B cell (primary cell): ENCODE measurements at regions not wholly inside any gene's neighbourhood (a gene's known extent, or its start where the extent isn't known, plus 50 kb on each side); places are given as distances from the start of the nearest gene placed in this dataset.

ENCODE experiments used
- ATAC-seq: fragments of 200-7000 bp; cut with Tn5 transposase; one replicate; pipeline ENCODE4 v1.10.0; 2021; ENCODE audit warnings: low read depth, mild to moderate bottlenecking, moderate number of reproducible peaks, moderate library complexity
- CTCF ChIA-PET: fragments of 350-600 bp; sonication (Branson Sonifier 250); formaldehyde crosslinking; loops from one replicate; lab custom pipeline; 2021; ENCODE audit warnings: antibody characterized with exemption, inconsistent platforms; lab: Charles Lee
- POLR2A ChIA-PET: fragments of 350-600 bp; sonication (Branson Sonifier 250); formaldehyde crosslinking; loops from one replicate; lab custom pipeline; 2021; ENCODE audit warnings: antibody characterized with exemption; lab: Charles Lee
- DNase-seq: peaks from one replicate; pipeline ENCODE4 v3.0.0; 2013
- H2AFZ ChIP-seq: 2 replicates; pipeline ENCODE4 v1.6.1; 2012; ENCODE audit warnings: mild to moderate bottlenecking, low read depth, low read length; ENCODE audit not compliant: insufficient read depth, poor library complexity, severe bottlenecking
- H3K27ac ChIP-seq, 2 donors: 1 replicate in 1 of 2; 2 replicates in 1 of 2; pipeline ENCODE4 v1.5.1; 2012 to 2013; ENCODE audit warnings: low read length in 2 of 2, mild to moderate bottlenecking in 2 of 2, moderate library complexity in 1 of 2
- H3K27me3 ChIP-seq, 4 experiments: fragments of 200-600 bp in 1 of 4; sonication (generic) in 1 of 4; replicated peaks in 1 of 4; 1 replicate in 2 of 4; 2 replicates in 2 of 4; pipeline versions ENCODE4 v1.6.1 to v1.7.0; 2013 to 2016; ENCODE audit warnings: low read length in 3 of 4, mild to moderate bottlenecking in 2 of 4, mixed read lengths in 1 of 4, moderate library complexity in 1 of 4; ENCODE audit not compliant: insufficient read depth in 4 of 4, control insufficient read depth in 3 of 4; ENCODE audit errors: control extremely low read depth in 1 of 4
- H3K36me3 ChIP-seq, 2 experiments: replicated peaks in 1 of 2; 1 replicate in 1 of 2; 2 replicates in 1 of 2; pipeline versions ENCODE4 v1.6.1 to v1.7.1; 2013; ENCODE audit warnings: low read length in 1 of 2; ENCODE audit not compliant: insufficient read depth in 2 of 2, control insufficient read depth in 1 of 2; ENCODE audit errors: control extremely low read depth in 1 of 2, extremely low read depth in 1 of 2
- H3K4me1 ChIP-seq, 2 donors: fragments of 200-600 bp in 1 of 2; sonication (generic) in 1 of 2; 1 replicate in 1 of 2; 2 replicates in 1 of 2; pipeline versions ENCODE4 v1.5.1 to v1.6.1; 2013 to 2017; ENCODE audit warnings: low read length in 2 of 2; ENCODE audit not compliant: control insufficient read depth in 2 of 2, insufficient read depth in 2 of 2
- H3K4me2 ChIP-seq: replicated peaks from 2 replicates; pipeline ENCODE3; 2012; ENCODE audit warnings: mild to moderate bottlenecking, low read depth, low read length; ENCODE audit not compliant: poor library complexity, severe bottlenecking
- H3K4me3 ChIP-seq, 5 experiments: fragments of 200-600 bp in 1 of 5; sonication (generic) in 1 of 5; 1 replicate in 3 of 5; 2 replicates in 2 of 5; pipeline versions ENCODE4 v1.5.1 to v1.7.0; 2011 to 2016; ENCODE audit warnings: low read length in 4 of 5, mild to moderate bottlenecking in 4 of 5, low read depth in 2 of 5, control low read depth in 1 of 5, moderate library complexity in 1 of 5; ENCODE audit not compliant: insufficient read depth in 1 of 5; ENCODE audit errors: control extremely low read depth in 1 of 5, extremely low read depth in 1 of 5
- H3K79me2 ChIP-seq: fragments of 200-600 bp; sonication (generic); one replicate; pipeline ENCODE4 v1.6.0; 2016; ENCODE audit warnings: low read length; ENCODE audit not compliant: control insufficient read depth, insufficient read depth
- H3K9ac ChIP-seq: fragments of 200-600 bp; sonication (generic); 2 replicates; pipeline ENCODE4 v1.6.1; 2017; ENCODE audit warnings: mild to moderate bottlenecking, low read length, moderate library complexity
- H3K9me3 ChIP-seq, 3 donors: one replicate each; pipeline versions ENCODE4 v1.6.1 to v1.7.1; 2013; ENCODE audit warnings: low read length in 2 of 3; ENCODE audit not compliant: control insufficient read depth in 2 of 3, insufficient read depth in 1 of 3; ENCODE audit errors: control extremely low read depth in 1 of 3
- H4K20me1 ChIP-seq: 2 replicates; pipeline ENCODE4 v1.6.0; 2012; ENCODE audit warnings: mild to moderate bottlenecking, low read length; ENCODE audit not compliant: insufficient read depth, control insufficient read depth, poor library complexity, severe bottlenecking
- H3K27ac Mint-ChIP-seq: one replicate; pipeline ENCODE4 v1.8.0; 2021; ENCODE audit warnings: mixed read lengths
- H3K27me3 Mint-ChIP-seq: one replicate; pipeline ENCODE4 v1.8.0; 2021; ENCODE audit warnings: mixed read lengths
- H3K4me1 Mint-ChIP-seq: one replicate; pipeline ENCODE4 v1.8.0; 2021; ENCODE audit warnings: mixed read lengths
- H3K4me3 Mint-ChIP-seq: one replicate; pipeline ENCODE4 v1.8.0; 2021; ENCODE audit warnings: mixed read lengths
- H3K9me3 Mint-ChIP-seq: one replicate; pipeline ENCODE4 v1.8.0; 2022; ENCODE audit warnings: mixed read lengths; ENCODE audit not compliant: insufficient read depth
- CTCF ChIP-seq: fragments of 200-600 bp; IDR thresholded peaks from one replicate; pipeline ENCODE4 v1.8.0; 2022; ENCODE audit warnings: antibody characterized with exemption, mild to moderate bottlenecking
- EZH2 ChIP-seq: IDR thresholded peaks from 2 replicates; pipeline ENCODE4 v1.6.1; 2012; ENCODE audit warnings: borderline replicate concordance, low read depth, mild to moderate bottlenecking, moderate library complexity, low read length; ENCODE audit not compliant: insufficient read depth, poor library complexity, severe bottlenecking
- WGBS: methylation state at CpG from one replicate; pipeline ENCODE4 v1.1.5; 2013; ENCODE audit warnings: missing lambda C conversion rate; ENCODE audit not compliant: insufficient coverage; 5-methylcytosine and 5-hydroxymethylcytosine counted together
- intact Hi-C: fragments of 100-400 bp; cut with micrococcal nuclease; formaldehyde crosslinking; loops from one replicate; pipeline ENCODE4 v1.10.0; 2022

- ATAC-seq, result no peak
- Histone ChIP-seq H2AFZ (no peak overlapping the region), H3K79me2 (no peaks in the 10 kb centered on the region), H3K27ac (no peak overlapping the region), H4K20me1 (no peaks in the 10 kb centered on the region), H3K9me3 (no peaks in the 10 kb centered on the region), H3K4me1 (no peaks in the 10 kb centered on the region), H3K4me2 (no peak overlapping the region), H3K4me3 (no peak overlapping the region), H3K9ac (no peak overlapping the region), H3K36me3 (no peaks in the 10 kb centered on the region), H3K27me3 (peaks cover 0 to 2% (median 0%) of the 10 kb centered on the region in 4 experiments)
- Mint-ChIP-seq H3K4me3 (no peak overlapping the region), H3K27me3 (no peaks in the 10 kb centered on the region), H3K27ac (no peak overlapping the region), H3K4me1 (no peaks in the 10 kb centered on the region), H3K9me3 (no peaks in the 10 kb centered on the region)
- WGBS, result 86% methylated on average over 2 of the region's 2 CpGs
- TF ChIP-seq EZH2, result no peak
- no peak for TF ChIP-seq CTCF
- CTCF ChIA-PET, result no interaction called here
- POLR2A ChIA-PET, result no interaction called here
- DNase-seq, result no peak
- intact Hi-C loops, result no loop called here
These were observed 133.0 kb downstream of the ZDHHC21 start for GRCh38 chr9:14560194-14560593.

- Histone ChIP-seq H3K27ac (no peak overlapping the region), H3K27me3 (no peaks in the 10 kb centered on the region), H3K9ac (no peak overlapping the region), H4K20me1 (no peaks in the 10 kb centered on the region), H3K4me2 (no peak overlapping the region), H3K4me3 (no peak overlapping the region), H2AFZ (no peak overlapping the region), H3K4me1 (no peaks in the 10 kb centered on the region), H3K36me3 (no peaks in the 10 kb centered on the region), H3K79me2 (no peaks in the 10 kb centered on the region), H3K9me3 (no peaks in the 10 kb centered on the region)
- ATAC-seq, result no peak
- ChIA-PET POLR2A (no interaction called here), CTCF (no interaction called here)
- 100% methylated on average over 2 of the region's 4 CpGs for WGBS
- no peak overlapping the region for H3K4me3 Mint-ChIP-seq
- H3K9me3 Mint-ChIP-seq, result no peaks in the 10 kb centered on the region
- H3K27ac Mint-ChIP-seq, result no peak overlapping the region
- DNase-seq, result no peak
- H3K27me3 Mint-ChIP-seq, result no peaks in the 10 kb centered on the region
- no peaks in the 10 kb centered on the region for H3K4me1 Mint-ChIP-seq
- TF ChIP-seq CTCF (no peak), EZH2 (no peak)
- intact Hi-C loops, result no loop called here
These were observed 138.3 kb downstream of the ZDHHC21 start for GRCh38 chr9:14554886-14555285.
